ENCODE measurements at regions not wholly inside any gene's neighbourhood (a gene's known extent, or its start where the extent isn't known, plus 50 kb on each side); places are given as distances from the start of the nearest gene placed in this dataset.

DNA sequence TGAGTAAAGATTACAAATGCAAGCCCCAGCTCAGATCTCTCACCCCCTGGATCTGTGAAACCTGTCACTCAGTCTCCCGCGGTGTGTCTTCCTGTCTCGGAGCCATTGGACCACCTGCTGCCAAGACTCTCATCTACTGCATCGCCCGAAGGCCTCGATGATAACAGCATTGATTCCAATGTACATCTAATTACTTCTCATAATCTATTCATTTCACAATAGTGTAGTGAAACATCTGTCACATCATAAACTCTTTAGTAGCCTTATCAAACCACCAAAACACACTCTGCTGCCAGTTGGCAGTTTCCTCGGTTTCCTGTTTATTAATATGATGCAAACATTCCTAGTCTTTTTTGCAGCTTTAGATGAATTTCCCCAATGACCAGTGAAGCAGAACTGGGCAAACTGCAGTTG, 220.3 kb downstream of the POU4F1 start:
- H3K9me3 ChIP-seq, result no peaks in the 10 kb centered on the region
- no peak overlapping the region for H3K4me3 ChIP-seq
- peaks cover 4% of the 10 kb centered on the region for H3K27me3 ChIP-seq
- H3K36me3 ChIP-seq, result no peaks in the 10 kb centered on the region
- no peaks in the 10 kb centered on the region for H3K4me1 ChIP-seq
- 46 to 74% methylated on average over 7 of the region's 7 CpGs for WGBS, 2 donors (ENCODE audit: low coverage in 1 of 2)
- no peak for ATAC-seq
- no peak overlapping the region for H3K27ac ChIP-seq
- no peak for TF ChIP-seq POLR2AphosphoS5 (IDR thresholded peaks at IDR 0.05)
- TF ChIP-seq POLR2A (IDR thresholded peaks at IDR 0.05), result no peak
- no peak for TF ChIP-seq EP300 (IDR thresholded peaks at IDR 0.05)
- TF ChIP-seq, protein P1, sequence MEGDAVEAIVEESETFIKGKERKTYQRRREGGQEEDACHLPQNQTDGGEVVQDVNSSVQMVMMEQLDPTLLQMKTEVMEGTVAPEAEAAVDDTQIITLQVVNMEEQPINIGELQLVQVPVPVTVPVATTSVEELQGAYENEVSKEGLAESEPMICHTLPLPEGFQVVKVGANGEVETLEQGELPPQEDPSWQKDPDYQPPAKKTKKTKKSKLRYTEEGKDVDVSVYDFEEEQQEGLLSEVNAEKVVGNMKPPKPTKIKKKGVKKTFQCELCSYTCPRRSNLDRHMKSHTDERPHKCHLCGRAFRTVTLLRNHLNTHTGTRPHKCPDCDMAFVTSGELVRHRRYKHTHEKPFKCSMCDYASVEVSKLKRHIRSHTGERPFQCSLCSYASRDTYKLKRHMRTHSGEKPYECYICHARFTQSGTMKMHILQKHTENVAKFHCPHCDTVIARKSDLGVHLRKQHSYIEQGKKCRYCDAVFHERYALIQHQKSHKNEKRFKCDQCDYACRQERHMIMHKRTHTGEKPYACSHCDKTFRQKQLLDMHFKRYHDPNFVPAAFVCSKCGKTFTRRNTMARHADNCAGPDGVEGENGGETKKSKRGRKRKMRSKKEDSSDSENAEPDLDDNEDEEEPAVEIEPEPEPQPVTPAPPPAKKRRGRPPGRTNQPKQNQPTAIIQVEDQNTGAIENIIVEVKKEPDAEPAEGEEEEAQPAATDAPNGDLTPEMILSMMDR (IDR thresholded peaks at IDR 0.05), result no peak

DNA sequence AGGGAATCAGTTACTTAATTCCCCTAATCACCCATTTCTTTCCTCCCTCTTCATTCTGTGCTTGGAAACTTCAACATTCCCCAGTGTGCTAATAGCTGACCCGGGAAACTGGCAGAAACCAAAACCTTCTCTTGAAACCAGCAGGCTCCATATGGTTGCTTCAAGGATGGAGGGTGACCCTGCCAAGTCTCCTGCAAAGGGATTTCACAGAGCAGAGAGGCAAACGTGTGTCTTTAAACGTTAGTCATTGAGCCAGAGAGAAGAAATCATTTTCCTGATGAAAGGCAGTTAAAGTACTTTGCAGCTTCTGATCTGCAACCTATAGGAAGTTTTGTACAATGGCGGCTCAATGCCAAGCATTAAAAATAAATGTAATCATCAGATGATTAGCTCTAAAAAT, 220.9 kb downstream of the POU4F1 start:
- peaks cover under 1% of the 10 kb centered on the region for H3K27me3 ChIP-seq

DNA sequence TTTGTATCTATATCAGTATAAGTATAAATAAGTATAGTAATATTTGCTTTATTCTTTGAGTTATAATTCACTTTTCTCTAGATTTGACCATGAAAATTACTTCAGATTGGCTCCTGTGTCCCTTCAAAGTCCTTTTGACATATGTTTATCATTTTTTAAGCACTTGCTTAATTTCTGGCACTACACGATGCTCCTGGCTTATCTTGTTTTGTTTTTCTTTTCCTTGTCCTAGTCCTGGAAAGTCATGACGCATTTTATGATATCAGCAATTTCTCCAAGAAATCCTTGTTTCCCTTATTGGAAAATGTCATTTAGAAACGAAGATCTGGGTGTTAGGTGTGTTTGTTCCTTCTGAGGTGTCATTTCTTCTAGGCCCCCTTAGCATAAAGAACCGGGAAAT, 226.5 kb downstream of the POU4F1 start:
- Histone ChIP-seq H3K9me3 (no peaks in the 10 kb centered on the region), H3K27me3 (no peaks in the 10 kb centered on the region), H3K4me3 (no peak overlapping the region), H3K27ac (no peak overlapping the region), H3K36me3 (no peaks in the 10 kb centered on the region), H3K4me1 (no peaks in the 10 kb centered on the region)
- no peak for TF ChIP-seq POLR2AphosphoS5 (IDR thresholded peaks at IDR 0.05)
- no peak for TF ChIP-seq EP300 (IDR thresholded peaks at IDR 0.05)
- TF ChIP-seq, protein P1 (IDR thresholded peaks at IDR 0.05), result no peak
- no peak for TF ChIP-seq POLR2A (IDR thresholded peaks at IDR 0.05)
- 42 to 61% methylated on average over 2 to 4 of the region's 4 CpGs for WGBS, 2 donors (ENCODE audit: low coverage in 1 of 2)
- no peak for ATAC-seq

More for the DNA sequence above, 220.9 kb downstream of the POU4F1 start:
- H3K9me3 ChIP-seq, result no peaks in the 10 kb centered on the region
- ATAC-seq, result no peak
- H3K4me3 ChIP-seq, result no peak overlapping the region
- no peak for TF ChIP-seq POLR2A (IDR thresholded peaks at IDR 0.05)
- no peak for TF ChIP-seq EP300 (IDR thresholded peaks at IDR 0.05)
- TF ChIP-seq, protein P1 (IDR thresholded peaks at IDR 0.05), result no peak
- no peak for TF ChIP-seq POLR2AphosphoS5 (IDR thresholded peaks at IDR 0.05)
- H3K36me3 ChIP-seq, result no peaks in the 10 kb centered on the region
- no peak overlapping the region for H3K27ac ChIP-seq
- 40% methylated on average over 1 to 4 of the region's 4 CpGs for WGBS, 2 donors (ENCODE audit: low coverage in 1 of 2)
- H3K4me1 ChIP-seq, result no peaks in the 10 kb centered on the region

DNA sequence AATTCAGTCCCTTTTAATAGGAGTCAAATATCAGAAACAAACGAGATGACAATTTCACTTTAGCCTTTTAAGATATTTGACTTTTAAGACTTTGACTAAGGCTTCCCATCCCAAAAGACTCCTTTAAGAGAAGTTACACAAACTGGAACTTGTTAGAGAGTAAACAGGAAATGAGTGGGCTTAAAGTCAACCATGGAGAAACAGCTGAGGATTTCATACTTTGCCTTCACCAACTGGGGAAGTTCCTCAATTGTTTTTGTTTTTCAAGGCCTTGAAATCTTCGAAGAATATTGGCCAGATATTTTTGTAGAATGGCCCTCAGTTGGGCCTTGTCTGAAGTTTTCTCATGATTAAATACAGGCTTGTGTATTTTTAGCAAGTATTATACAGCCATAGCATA, 227.3 kb downstream of the POU4F1 start:
- Histone ChIP-seq H3K27ac (no peak overlapping the region), H3K4me3 (no peak overlapping the region), H3K9me3 (no peaks in the 10 kb centered on the region), H3K36me3 (no peaks in the 10 kb centered on the region), H3K4me1 (no peaks in the 10 kb centered on the region), H3K27me3 (no peaks in the 10 kb centered on the region)
- no peak for ATAC-seq
- WGBS, 2 donors (ENCODE audit: low coverage in 1 of 2), result 43 to 67% methylated on average over 2 of the region's 2 CpGs
- TF ChIP-seq, protein P1 (IDR thresholded peaks at IDR 0.05), result no peak
- TF ChIP-seq POLR2AphosphoS5 (IDR thresholded peaks at IDR 0.05) (no peak), POLR2A (IDR thresholded peaks at IDR 0.05) (no peak), EP300 (IDR thresholded peaks at IDR 0.05) (no peak)

DNA sequence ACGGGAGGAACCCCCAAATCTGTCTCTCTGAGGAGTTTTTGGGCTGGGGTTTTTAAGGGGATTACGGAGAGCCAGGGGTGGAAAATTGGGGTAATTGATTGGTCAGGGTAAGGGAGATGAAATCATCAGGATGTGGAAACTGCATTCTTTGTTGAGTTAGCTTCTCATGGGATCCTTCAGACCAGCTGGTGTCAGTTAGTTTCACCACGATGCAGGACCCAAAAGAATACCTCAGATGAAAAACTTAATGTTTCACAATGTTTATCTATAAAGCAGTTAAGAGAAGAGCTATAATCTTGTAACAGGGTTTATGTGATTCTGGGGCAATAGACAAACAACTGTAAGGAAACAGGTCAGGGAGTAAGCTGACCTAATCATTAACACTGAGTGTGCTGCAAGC, 230.8 kb downstream of the POU4F1 start:
- no peaks in the 10 kb centered on the region for H3K27me3 ChIP-seq
- H3K4me3 ChIP-seq, result no peak overlapping the region
- no peaks in the 10 kb centered on the region for H3K4me1 ChIP-seq
- WGBS, 2 donors (ENCODE audit: low coverage in 1 of 2), result 40 to 67% methylated on average over 1 to 3 of the region's 3 CpGs
- peak; percentile 67 for ATAC-seq
- no peaks in the 10 kb centered on the region for H3K9me3 ChIP-seq
- H3K36me3 ChIP-seq, result no peaks in the 10 kb centered on the region
- no peak for TF ChIP-seq EP300 (IDR thresholded peaks at IDR 0.05)
- TF ChIP-seq, protein P1 (IDR thresholded peaks at IDR 0.05), result no peak
- TF ChIP-seq POLR2AphosphoS5 (IDR thresholded peaks at IDR 0.05), result no peak
- TF ChIP-seq POLR2A (IDR thresholded peaks at IDR 0.05), result no peak
- no peak overlapping the region for H3K27ac ChIP-seq

Data from gastroesophageal sphincter (tissue), 4 donors.